NCI-H524 treated with DMSO at 0.1 percent for 48 hours (cell line): ENCODE measurements at regions not wholly inside any gene's neighbourhood (a gene's known extent, or its start where the extent isn't known, plus 50 kb on each side); places are given as distances from the start of the nearest gene placed in this dataset.
A peak's percentile ranks its signal among the peaks of the same experiment; 100 is the strongest.
"Not testable (repeated sequence)": the region's sequence is repeated elsewhere in the genome, so short reads cannot be mapped to it uniquely, and the experiment has no call there.

ENCODE experiments used
- DNase-seq: peaks from one replicate; lab custom pipeline; 2025; lab: John Stamatoyannopoulos, UW

- DNase-seq = no peak
These were observed 1116.0 kb downstream of the TBC1D22A start for GRCh38 chr22:47878460-47878859.

- DNase-seq = no peak
These were observed 1110.5 kb downstream of the TBC1D22A start for GRCh38 chr22:47872761-47873535.

DNA sequence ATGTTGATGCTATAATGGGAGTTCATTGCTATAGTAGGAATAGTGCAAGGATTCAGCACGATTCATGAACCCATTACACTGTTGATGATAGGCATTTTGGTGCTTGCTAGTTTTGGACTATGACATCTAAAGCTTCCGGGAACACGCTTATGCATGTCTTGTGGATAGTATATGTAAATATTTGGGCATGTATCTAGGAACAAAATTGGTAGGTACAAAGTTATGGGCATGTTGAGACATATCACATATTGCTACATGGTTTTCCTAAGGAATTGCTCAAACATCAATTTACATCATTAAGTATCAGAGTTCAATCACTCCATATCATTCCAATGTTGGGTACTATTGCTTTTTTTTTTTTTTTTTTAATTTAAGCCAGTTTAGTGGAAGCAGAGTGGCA lies 1103.2 kb downstream of the TBC1D22A start:
- no peak for DNase-seq

DNA sequence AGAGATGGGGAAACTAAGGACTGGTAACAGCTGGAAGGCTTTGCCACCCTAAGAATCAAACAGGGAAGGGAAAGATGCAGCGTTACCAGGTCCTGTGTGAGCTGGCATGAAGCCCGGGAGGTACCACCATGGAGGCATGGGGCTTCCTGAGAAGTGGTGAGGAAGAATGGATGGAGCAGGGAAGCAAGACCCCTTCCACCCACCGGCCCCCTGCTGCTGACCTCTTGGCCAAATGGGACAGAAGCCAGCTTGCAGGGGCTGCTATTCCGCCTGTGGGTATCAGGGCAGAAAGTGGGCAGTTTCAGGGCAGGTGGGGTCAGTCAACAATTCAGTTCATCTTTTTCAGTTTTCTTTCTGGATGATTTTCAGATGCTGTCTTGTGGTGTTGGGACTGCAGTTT lies 1099.9 kb downstream of the TBC1D22A start:
- no peak for DNase-seq

- not testable (repeated sequence) for DNase-seq
These were observed 1098.5 kb downstream of the TBC1D22A start for GRCh38 chr22:47860907-47861306.

GRCh38 chr22:47859881-47860525 lies 1097.6 kb downstream of the TBC1D22A start:
- no peak for DNase-seq

- DNase-seq = no peak
These were observed 1096.4 kb downstream of the TBC1D22A start for GRCh38 chr22:47858773-47859306.

DNA sequence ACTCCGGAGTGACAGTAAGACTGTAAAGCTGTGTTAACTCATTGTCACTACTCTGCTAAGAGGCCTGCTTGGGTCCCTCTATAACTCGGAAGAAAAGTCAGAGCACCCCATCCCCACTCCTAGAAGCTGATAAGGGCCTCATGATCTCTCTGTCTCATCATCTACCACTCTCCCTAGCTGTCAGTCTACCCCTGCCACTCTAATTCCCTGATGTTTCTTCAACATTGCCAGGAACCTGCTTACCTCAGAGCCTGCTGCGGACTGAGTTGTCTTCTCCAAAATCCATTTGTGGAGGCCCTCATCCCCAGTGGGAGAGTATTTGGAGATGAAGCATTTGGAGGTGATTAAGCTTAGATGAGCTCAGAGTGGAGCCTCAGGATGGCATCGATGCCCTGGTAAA lies 1092.2 kb downstream of the TBC1D22A start:
- no peak for DNase-seq

- DNase-seq = no peak
These were observed 1091.8 kb downstream of the TBC1D22A start for GRCh38 chr22:47854251-47854650.

DNA sequence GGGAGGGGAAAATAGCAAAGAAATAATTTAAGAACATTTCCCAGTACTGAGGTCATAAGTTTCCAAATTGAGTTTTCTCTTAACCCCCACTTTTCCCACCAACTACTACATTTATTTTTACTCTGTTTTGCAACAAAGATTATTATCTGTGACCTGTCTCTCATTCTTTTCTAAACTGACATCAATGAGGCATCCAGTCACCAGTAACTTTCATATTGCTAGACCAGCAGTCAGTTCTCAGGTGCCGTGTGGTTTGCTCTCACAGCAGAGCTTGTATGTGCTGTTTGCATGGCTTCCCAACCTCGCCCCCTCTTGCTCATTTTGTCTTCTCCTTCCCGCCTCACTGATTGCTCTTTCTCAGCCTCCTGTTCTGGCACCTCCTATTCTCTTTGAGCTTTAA lies 1091.3 kb downstream of the TBC1D22A start:
- DNase-seq = no peak

DNA sequence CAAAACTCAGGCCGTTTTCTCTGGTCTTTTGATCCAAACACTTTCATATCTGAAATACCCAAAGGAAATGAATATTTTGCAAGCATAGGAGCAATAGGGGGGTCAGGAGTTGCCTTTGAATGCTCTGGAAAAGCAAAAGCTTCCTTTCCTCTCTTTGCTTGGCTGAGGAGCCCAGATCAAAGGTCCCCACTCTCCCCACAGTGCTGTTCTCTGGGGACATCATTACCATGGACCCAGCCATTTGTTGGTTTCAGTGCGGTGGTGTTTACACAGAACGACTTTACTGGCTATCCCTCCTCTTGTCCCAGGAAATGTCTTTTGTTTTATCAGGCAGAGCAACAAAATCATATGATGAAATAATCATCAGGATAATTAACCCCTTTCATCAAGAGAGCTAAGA lies 1089.1 kb downstream of the TBC1D22A start:
- no peak for DNase-seq

DNA sequence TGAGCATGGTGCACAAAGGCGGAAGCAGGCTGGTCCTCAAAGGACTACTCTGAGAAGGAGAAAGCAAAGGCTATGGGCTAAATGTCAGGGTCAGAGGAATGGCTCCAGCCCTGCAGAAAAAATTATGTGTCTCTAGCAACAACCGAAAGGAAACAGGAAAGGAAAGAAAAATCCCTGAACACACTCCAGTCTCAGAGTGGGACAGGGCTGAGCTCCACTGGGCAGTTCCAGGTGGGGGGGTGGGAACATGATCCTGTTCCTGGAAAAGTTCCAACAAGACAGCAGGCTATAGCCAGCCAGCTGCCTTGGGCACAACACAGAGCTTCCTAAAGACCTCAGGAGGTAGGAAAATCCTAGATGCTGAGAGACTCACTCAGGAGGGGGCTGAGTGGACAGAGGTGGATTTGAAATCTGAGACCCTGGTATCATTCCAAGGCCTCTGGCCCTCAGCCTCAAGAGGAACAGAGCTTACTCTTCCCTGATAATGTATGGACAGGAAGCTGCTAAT lies 1088.2 kb downstream of the TBC1D22A start:
- peak; percentile 96 for DNase-seq

GRCh38 chr22:47849576-47849975 lies 1087.1 kb downstream of the TBC1D22A start:
- DNase-seq = no peak

GRCh38 chr22:47848184-47848920 lies 1085.9 kb downstream of the TBC1D22A start:
- DNase-seq = no peak

DNA sequence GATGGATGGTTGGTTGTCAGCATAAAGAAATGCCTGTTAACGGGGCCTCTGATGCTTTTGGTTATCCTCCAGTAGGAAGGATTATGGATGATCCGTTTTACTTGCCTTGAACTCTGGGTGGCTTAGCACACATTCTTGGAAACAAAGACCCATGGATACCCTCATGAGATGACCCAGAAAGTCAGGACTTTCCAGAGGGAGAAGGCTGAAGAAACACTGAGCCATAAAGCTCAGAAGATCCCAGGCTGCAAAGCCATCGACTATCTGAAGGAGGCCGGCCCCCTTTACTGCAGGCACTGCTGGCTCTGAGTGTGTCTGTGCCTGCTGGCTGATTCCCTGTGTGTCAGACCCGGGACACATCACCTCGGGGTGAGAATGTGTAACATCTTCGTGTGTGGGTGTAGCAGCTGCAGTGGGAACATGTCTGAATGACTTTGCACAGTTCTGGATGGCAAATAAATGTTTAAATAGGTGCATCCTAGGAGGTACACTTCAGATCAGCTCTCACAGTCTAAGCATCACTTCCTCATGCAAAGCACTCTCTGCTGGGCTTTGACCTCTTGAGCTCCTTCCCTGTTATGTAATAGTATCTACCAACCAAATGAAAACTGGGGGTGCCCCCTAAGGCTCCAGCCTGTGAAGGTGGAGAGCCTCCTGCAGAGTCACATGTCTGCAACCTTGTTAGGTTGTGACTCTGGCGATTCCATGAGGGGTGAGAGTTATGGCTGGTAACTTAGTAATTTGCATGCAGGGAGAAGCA lies 1084.9 kb downstream of the TBC1D22A start:
- no peak for DNase-seq

- DNase-seq = no peak
These were observed 1083.8 kb downstream of the TBC1D22A start for GRCh38 chr22:47846206-47846605.

- no peak for DNase-seq
These were observed 1079.7 kb downstream of the TBC1D22A start for GRCh38 chr22:47842119-47842518.

DNA sequence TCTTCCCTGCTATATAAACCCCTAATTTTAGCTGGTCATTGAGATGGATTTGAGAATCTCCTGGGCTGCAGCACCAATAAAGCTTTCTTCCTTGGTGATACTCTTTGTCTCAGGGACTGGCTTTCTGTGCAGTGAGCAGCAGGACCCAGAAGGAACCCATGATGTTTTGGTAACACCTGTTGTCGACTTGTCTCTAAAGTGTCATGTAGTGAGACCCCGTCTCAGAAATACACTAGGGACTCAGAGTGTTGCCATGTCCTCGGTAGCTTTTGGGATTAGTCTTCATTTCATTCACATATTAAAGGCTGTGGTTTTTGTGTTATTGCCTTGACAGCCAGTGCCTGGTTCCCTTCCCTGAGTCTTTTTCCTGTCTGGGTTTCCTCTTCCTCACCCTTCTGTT lies 1078.7 kb downstream of the TBC1D22A start:
- DNase-seq = no peak

GRCh38 chr22:47839595-47840227 lies 1077.3 kb downstream of the TBC1D22A start:
- DNase-seq = peak; percentile 13

- peak; percentile 23 for DNase-seq
These were observed 1075.3 kb downstream of the TBC1D22A start for GRCh38 chr22:47837703-47838102.

DNA sequence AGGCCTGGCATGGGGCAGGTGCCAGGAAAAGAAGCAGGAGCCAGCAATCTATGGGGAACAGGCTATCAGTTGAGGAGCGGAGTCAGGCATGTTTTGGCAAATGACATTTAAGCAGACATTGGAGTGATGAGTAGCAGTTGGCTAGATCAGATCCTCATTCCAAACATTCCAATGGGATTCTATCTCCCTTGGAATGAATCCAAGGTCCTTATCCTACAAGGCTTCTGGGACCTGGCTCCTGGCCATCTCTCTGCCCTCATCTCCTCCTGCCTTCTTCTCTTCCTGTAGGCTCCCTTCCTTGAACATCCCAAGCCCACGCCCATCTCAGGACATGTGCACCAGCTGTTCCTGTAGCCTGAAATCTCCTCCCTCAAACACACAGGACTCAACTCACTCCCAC lies 1074.5 kb downstream of the TBC1D22A start:
- peak; percentile 53 for DNase-seq
